GM21717 (cell line): ENCODE measurements at regions not wholly inside any gene's neighbourhood (a gene's known extent, or its start where the extent isn't known, plus 50 kb on each side); places are given as distances from the start of the nearest gene placed in this dataset.

Source experiments
- ATAC-seq: cut with Tn5 transposase; IDR thresholded peaks from one replicate; pipeline ENCODE4 v1.9.1; 2021; ENCODE audit warnings: mild to moderate bottlenecking, moderate library complexity; ENCODE audit not compliant: unreplicated experiment

DNA sequence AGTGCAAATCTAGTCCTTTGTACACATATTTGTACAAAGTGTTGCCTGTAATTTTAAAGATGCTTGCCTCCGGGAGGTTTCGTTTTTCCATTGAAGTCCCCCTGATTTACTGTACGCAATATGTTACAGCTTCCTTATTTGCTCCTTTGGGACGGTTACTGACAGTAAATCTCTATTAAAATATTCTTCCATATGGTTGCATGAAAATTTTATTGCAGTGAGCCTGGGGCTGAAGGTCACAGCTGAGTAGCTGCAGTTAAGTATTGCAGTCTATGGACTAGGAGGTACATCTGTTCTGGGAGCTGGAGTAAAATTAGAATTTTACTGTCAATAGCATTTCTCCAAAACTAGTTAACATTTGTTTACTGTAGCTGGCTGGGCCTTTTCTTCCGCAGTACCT lies 119.2 kb downstream of the ETAA1 start:
- no peak for ATAC-seq

DNA sequence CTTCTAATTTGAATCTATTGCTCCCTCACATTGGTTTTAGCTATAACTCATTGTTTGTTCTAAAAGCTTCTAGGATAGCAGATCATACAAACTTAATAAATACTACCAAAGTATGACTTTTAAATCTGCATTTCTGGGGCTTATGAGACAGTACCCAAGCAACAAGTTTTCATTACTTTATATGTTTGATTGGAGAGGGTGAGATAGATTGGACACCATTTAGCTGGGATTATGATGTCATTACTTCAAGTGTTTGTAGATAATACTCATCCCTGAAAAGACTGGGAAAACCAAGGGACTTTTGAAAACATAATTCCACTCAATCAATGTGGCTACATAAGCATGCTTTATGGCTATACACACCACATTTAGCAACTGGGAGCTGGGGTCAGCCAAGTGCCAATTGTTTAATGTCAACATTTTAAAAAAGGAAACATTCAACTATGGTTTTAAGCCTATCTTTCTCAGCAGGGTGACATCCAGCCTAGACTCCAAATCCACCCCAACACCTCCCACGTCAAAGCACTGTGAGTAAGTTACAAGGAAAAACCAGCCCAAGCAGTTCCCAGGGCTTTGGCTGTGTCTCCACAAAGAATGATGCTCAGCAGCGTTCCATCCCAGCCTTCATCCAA lies 119.9 kb downstream of the ETAA1 start:
- no peak for ATAC-seq

DNA sequence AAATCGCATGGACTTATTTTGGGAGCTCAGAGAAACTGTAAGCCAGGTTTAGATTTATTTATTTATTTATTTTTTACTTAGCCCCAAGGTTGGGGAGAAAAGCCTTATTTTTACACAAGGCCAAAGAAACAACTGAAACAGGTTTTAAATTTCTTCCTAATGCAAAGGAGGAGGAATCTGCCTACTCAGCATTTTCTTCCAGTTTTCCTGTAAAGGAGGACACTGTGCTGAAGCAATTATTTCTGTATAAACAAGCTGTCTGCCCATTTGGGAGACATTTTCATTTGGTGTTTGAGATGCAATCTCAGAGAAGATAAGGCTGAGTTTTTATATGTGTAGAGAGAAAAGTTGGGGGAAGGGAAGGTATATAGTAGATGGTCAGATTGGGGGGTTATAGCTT lies 125.0 kb downstream of the ETAA1 start:
- no peak for ATAC-seq

DNA sequence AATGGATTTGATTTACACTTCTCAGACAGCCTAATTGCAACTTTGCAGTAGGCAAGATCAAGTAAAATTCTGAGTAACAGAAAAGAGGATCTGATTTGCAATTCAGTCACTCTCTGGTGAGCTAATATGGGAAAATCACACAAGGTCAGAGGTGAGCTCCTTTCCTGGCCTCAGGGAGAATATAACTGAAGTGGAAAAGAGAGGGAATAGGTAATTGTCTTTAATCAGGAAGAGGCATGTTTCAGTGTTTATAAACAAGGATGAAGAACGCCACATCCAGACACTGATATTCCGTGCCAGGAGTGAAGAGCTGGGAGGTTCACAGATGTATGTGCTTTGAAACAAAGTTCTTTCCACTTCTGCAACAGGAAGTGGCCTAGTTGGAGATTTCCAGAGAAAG lies 127.1 kb downstream of the ETAA1 start:
- no peak for ATAC-seq

DNA sequence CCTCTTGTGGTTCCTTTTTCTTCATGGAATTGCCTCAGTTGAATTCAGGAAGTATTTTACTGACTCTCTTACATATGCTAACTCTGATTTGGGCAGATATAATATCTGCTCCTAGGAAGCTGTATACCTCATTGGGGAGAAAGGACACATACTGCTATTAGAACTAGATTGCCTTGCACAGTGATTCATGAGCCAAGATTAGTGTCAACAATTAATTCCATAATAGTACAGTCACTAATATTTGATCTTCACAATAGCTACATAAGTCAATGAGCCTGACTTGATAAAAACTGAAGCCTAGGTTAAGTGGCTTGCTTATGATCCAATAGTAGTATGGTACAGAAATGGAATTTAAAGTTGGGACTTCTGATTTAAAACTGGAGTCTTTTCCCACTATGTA lies 127.6 kb downstream of the ETAA1 start:
- no peak for ATAC-seq

DNA sequence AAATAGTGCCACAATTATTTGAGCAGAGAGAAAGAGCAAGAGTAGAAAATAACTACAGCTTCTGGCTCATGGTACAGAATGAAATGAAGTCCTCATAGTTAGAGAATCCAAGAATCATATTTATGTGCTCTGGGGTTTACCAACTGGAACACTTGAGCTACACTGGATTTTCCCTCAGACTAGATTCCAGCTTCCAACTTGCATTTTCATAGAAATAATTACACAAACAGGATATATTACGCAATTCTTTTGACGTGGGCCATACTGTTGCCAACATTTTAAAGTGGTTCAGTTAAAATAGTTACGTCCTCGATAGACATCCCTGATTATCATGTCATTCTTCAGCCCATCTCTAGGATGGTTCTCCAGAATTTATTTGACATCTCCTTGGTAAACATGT lies 129.2 kb downstream of the ETAA1 start:
- no peak for ATAC-seq

DNA sequence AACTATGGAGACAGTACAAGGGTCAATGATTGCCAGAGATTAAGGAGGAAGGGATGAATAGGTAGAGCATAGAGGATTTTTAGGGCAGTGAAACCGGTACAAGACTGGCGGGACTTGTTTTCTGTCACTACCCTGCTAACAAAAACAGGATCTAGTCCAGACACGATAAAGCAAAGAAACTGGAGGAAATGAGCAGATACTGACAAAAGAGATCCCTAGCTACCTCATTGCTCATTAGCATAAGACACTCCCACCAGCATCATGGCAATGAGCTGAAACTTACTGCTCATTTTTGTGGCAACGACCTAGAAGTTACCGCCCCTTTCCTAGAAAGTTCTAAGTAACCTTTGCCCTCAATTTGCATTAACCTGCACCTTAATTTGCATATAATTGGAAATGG lies 131.2 kb downstream of the ETAA1 start:
- no peak for ATAC-seq

DNA sequence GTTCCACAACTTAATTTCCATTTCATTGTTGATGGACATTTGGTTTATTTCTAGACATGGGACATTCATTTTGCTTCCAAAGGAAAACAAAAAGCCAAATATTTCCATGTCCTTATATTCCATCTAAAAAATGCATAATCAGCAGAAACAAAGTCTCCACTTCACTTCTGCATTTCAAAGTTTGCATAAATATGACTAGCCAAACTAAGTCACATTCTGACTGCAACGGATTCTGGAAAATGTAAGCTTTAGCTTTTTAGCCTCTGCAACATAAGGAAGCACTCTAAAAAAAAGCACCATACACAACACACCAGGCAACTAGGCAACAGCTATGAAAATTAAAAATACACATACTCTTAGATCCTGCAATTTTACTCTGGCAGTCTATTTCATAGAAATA lies 135.3 kb downstream of the ETAA1 start:
- ATAC-seq: no peak

DNA sequence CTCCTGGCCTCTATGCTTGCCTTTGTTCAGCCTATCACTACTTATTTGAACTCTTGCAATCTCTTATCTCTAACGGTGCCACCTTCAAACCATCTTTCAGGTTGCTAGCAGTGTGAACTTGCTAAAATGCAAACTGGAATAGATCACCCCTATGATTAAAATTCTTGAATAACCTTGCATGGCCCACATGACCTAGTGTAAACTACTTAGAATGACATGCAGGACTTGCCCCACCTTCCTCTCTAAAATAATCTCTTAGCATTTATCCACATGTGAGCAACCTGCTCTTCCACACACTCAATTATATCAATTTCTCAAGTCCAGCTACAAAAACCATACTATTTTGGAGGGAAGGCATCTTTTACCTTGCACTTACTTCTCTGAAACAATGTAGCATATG lies 137.6 kb downstream of the ETAA1 start:
- ATAC-seq: no peak

DNA sequence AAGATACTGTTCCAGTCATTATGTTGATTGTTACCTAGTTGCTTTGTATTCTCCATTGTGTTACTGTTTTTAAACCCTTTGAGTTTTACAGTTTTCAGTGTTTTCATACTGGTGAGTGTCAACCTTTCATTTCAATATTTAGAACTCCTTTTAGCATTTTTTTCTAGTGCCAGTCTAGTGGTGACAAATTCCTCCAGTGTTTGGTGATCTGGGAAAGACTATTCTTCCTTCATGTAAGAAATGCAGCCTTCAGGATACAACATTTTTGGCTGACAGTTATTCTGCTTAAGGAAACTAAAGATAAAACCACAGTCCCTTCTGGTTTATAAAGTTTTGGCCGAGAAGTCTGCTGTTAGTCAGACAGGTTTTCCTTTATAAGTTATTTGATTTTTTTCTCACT lies 143.8 kb downstream of the ETAA1 start:
- no peak for ATAC-seq

DNA sequence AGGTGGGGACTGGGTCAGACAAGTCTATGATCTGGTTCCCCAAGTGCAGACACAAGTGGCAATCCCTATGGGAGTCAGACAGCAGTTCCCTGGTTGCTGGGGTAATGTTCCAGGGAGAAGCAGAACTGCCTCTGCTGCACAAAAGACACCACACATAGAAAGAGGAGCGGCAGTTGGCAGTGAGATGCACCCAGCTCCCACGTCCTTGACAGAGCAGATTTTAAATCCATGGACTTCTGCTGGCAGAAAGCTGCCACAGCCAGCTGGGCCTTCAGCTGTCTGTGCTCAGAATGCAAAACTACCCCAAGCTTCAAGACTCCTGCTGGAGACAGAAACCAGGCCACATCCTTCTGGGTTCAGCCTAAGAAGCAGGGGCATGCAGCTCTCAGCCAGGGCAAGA lies 147.2 kb downstream of the ETAA1 start:
- ATAC-seq: no peak

DNA sequence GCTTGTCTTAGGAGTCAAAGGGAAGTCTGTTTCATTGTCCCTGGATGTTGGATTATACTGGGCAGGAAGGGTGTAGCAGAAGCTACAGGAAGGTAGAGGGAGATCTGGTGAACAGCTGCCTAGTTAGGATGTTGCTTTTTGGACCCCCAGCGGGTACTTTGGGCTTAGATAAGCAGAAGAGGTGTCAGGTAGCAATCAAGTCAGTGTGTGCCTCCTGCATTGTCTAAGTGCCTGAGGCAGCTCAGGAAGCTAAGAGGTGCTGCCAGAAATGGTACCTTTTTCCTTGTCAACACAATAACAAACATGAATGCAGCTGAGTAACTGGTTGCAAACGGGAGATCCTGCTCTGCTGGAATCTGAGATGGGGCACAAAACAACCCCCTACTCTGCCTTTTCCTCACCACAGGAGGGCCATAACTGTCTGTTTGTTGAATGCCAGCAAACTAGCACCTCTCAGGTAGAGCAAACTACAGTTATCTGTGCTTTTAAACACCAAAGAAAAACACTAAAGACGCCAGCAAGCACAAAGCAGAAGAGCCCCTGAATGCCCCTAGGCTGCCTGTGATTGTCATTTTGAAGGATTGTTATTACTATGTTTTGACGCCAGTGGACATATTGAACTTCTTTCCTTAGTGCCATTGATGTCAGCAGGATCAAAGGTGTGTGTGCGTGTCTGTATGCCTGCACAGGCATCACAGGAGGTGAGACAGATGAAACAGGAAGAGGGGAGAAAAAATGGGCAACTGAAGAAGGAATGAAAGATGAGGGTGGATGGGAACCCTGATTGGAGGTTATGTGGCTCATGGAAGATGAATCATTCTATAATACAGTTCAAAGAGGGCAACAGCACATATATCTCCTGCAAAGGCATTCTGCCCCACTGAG lies 151.4 kb downstream of the ETAA1 start:
- no peak for ATAC-seq

DNA sequence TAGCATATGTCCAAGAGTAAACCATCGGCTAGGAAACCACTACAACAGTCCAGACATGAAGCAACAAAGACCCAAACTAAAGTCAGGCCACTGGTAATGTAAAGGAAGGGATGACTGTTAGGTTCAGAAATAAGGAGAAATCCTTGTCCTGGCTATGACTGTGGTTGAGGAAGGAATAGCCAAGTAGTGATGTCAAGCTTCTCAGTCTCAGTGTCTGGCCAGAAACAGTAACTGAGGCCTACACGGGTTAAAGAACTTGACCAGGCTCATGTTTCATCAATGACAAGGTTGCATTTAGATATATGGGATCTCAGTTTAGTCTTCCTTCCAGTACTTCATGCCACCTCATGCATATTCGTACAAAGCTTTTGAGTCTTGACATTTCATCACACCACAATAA lies 162.0 kb downstream of the ETAA1 start:
- ATAC-seq: no peak

DNA sequence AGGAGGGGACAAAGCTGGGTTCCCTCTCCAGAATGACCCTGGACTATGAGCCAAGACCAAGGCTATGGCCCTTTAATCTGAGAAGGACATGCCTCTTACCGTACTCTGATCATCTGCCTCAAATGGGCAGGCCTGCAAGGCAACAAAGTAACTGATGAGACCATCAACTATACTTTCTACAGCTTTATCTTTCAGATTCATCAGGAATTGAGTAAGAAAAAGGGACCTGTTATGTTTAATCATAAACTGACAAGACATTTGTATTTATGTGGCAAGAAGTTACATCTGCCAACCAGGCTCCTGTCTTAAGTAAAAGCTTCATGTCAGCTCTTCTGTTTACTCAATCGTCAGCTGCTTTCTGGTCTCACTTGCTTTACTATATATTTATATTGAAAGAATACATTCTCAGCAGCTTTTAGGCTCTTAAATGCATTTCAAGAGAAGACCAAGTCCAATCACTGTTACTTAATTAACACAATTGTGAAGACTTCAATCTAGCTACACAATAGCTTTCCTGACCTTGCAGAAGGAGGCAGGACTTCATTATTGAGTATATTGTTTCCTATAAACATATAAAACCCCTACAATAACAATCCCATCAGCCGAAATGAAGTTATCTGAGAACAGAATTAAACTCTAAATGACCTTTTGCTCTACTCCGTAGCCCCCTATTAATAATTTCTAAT lies 163.8 kb downstream of the ETAA1 start:
- ATAC-seq: no peak

DNA sequence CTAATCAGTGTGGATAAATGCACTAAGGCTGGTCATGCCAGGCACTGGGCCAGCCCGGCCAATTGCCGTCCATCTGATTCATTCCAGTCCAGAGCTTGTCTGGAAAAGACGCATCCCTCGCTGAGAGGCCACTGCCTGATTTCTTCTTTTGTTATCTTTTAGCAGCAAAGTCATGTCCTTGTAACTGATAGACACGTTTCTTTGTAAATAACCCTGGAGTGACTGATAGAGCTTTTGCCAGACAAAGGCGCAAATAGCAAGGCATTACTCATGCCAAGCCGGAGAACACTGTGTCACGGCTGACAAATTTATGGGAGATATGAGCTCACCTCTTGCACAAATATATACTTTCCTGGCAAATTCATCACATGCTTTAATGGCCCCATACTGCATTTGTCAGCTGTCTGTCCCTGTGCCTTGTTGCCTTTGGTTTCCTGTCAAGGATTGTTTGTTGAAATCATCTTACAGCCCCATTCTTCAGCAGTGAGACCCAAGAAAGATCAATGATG lies 164.4 kb downstream of the ETAA1 start:
- ATAC-seq: no peak

DNA sequence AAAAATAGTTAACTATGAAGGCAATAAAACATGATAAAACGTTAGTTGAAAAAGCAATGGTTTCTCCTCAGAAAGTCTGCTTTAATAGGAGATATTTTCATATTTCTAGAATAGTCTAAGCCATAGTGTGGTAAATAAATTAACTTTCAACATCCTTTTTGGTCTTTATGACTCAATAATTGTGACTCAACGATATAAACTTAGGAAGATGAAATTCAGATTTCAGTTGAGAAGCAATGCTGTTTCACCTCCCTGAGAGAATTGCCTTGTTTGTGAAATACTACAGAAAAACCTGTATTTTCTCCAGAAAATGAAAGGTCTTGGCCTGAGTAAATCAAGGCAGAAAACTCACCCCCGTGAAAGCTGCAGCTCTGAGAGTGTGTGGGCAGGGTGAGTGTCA lies 166.9 kb downstream of the ETAA1 start:
- ATAC-seq: no peak

DNA sequence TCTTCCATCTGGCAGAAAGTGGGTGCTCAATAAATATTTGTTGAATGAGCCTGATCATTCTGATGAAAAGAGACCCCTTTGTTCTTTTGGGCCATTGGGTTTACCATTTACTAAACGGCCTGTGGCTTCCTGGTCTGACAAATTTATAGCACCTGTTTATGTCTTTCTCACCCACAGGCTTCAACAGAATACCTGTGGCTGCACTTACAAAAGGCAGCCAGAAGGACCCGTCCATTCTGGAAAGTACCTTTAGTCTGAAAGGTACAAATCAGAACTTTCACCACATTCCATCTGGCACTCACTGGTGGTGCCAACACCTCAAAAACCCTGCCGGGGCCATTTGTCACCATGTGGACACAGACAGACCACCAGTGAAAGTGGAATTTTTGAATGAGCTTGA lies 167.5 kb downstream of the ETAA1 start:
- ATAC-seq: no peak

DNA sequence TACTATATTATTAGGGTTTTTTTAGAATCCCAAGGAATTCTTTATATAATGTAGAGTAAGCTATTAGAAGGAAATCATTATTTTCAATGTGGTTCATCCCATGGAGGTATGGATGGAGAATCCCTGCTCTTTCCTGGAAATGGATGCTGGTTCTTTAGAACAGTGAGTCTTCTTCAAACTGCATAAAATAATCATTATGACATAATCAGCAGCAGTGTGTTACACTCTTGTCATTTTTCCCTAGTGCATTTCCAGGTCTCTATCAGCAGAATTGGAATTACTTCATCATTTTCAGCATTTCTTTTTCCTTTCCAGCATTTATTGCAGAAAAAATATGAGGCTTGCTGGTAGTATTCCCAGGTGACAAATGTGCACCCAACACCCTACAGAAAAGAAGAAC lies 168.1 kb downstream of the ETAA1 start:
- no peak for ATAC-seq

DNA sequence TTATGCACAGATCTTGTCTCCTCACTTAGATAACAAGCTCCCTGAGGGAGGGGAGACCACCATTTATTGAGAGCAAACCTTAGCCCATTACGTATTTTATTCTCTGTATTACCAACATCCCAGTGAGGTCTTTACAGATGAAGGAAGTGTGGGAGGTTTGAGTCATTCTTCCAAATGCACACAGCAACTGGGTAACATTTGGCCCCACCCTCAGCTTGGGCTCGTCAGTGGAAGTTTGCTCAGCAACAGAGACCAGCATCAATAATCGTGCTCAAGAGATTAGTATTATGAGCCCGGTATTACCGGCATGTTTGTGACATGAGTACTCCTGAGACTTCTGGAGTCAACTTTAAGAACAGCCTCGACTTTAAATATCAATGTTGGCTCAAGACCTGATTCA lies 168.6 kb downstream of the ETAA1 start:
- ATAC-seq: no peak

DNA sequence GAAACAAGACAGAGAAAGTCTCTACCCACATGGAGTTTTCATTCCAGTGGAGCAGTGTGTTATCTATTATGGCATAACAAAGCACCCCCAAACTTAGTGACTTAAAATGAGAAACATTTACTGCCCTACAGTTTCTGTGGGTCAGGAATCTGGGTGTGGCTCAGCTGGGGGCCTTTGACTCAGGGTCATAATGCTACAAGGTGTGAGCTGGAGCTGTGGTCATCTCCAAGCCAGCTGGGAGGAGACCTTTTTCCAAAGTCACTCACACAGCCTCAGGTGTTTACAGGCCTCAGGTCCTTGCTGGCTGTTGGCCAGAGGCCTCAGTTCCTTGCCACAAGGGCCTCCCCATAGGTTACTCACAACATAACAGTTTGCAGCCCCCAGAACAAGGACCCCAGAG lies 169.2 kb downstream of the ETAA1 start:
- ATAC-seq: no peak

DNA sequence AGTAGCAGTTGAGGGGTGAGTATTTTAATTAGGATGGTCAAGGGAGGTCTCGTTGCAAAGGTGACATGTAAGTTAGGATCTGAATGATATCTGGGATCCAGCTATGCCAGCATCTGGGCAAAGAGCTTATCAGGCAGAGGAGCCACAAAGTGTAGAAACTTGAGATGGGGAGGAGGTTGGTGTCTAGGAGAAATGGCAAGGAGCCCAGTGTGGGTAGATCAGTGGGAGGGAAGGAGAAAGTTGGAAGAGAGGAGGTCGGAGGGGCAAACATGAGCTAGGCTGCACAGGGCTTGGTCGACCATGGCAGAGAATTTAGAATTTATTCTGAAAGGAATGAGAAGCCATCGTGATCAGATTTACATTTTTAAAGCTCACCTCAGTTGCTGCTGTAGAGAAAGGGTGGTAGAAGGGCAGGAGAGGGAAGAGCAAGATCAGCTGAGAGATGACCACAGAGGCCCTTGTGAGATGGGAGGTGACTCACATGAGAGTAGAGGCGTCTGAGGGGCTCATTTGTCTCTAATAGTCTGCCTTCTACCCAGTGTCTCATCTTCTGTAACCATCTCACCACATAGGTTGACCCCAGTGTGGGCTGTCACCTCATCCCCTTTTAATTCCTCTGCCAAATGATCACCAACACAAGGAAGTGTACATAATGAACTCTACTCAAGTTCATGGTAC lies 170.0 kb downstream of the ETAA1 start:
- ATAC-seq: no peak
